ENCODE measurements at regions not wholly inside any gene's neighbourhood (a gene's known extent, or its start where the extent isn't known, plus 50 kb on each side); places are given as distances from the start of the nearest gene placed in this dataset.

- H3K4me3 ChIP-seq: no peak overlapping the region
- intact Hi-C loops (cut with DNase I; ENCODE audit: low total_unique reads) (no loop called here), in situ Hi-C loops (cut with MboI; ENCODE audit: low sequenced_read_pairs in 4 of 4) (no loop called here)
- no peak for TF ChIP-seq POLR2A (IDR thresholded peaks at IDR 0.05)
- TF ChIP-seq, protein P1, sequence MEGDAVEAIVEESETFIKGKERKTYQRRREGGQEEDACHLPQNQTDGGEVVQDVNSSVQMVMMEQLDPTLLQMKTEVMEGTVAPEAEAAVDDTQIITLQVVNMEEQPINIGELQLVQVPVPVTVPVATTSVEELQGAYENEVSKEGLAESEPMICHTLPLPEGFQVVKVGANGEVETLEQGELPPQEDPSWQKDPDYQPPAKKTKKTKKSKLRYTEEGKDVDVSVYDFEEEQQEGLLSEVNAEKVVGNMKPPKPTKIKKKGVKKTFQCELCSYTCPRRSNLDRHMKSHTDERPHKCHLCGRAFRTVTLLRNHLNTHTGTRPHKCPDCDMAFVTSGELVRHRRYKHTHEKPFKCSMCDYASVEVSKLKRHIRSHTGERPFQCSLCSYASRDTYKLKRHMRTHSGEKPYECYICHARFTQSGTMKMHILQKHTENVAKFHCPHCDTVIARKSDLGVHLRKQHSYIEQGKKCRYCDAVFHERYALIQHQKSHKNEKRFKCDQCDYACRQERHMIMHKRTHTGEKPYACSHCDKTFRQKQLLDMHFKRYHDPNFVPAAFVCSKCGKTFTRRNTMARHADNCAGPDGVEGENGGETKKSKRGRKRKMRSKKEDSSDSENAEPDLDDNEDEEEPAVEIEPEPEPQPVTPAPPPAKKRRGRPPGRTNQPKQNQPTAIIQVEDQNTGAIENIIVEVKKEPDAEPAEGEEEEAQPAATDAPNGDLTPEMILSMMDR (IDR thresholded peaks at IDR 0.05 in 4 of 5, conservative IDR thresholded peaks at IDR 0.05 in 1 of 5): no peak
- DNase-seq (no peak), ATAC-seq (no peak)
- no peaks in the 10 kb centered on the region for H3K9me3 ChIP-seq
- H3K36me3 ChIP-seq: no peaks in the 10 kb centered on the region
- no peaks in the 10 kb centered on the region for H3K27me3 ChIP-seq
- H3K27ac ChIP-seq: no peak overlapping the region
- no peaks in the 10 kb centered on the region for H3K4me1 ChIP-seq
These were observed 64.2 kb upstream of the FST start for GRCh38 chr5:53416144-53416738.

DNA sequence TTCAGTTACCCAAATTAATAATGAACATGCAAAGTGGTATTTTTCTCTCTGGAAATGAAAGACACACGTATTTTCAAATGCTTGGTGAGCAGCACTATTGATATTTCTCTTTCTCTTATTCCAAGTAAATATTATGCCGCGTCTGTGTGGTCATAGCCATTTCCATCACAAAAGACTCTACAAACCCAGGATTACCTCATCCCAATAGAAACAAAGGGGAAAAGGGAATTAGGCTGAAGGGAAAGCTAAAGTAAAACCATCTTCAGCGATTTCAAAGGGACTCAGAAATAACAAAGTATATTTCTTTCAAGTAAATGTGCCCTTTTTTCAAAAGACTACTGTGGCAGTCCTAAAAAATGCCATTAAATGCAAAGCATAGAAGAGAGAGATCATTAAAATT lies 62.0 kb upstream of the FST start:
- no peak for TF ChIP-seq POLR2A (IDR thresholded peaks at IDR 0.05)
- TF ChIP-seq, protein P1 (IDR thresholded peaks at IDR 0.05 in 4 of 5, conservative IDR thresholded peaks at IDR 0.05 in 1 of 5): no peak
- DNase-seq (no peak), ATAC-seq (no peak)
- intact Hi-C loops (cut with DNase I; ENCODE audit: low total_unique reads) (no loop called here), in situ Hi-C loops (cut with MboI; ENCODE audit: low sequenced_read_pairs in 4 of 4) (no loop called here)
- no peaks in the 10 kb centered on the region for H3K27me3 ChIP-seq
- no peak overlapping the region for H3K4me3 ChIP-seq
- no peak overlapping the region for H3K27ac ChIP-seq
- H3K36me3 ChIP-seq: no peaks in the 10 kb centered on the region
- no peaks in the 10 kb centered on the region for H3K4me1 ChIP-seq
- no peaks in the 10 kb centered on the region for H3K9me3 ChIP-seq

GRCh38 chr5:53418826-53419658 lies 61.4 kb upstream of the FST start:
- in situ Hi-C loops (cut with MboI; ENCODE audit: low sequenced_read_pairs in 4 of 4) (no loop called here), intact Hi-C loops (cut with DNase I; ENCODE audit: low total_unique reads) (no loop called here)
- H3K27me3 ChIP-seq: no peaks in the 10 kb centered on the region
- peak overlapping the region in 1 of 4 donors; percentile 19 for H3K27ac ChIP-seq
- no peaks in the 10 kb centered on the region for H3K4me1 ChIP-seq
- ATAC-seq: peak in 1 of 2 donors; percentile 68
- DNase-seq: no peak
- TF ChIP-seq, protein P1 (IDR thresholded peaks at IDR 0.05 in 4 of 5, conservative IDR thresholded peaks at IDR 0.05 in 1 of 5): no peak
- no peak for TF ChIP-seq POLR2A (IDR thresholded peaks at IDR 0.05)
- H3K36me3 ChIP-seq: no peaks in the 10 kb centered on the region
- no peaks in the 10 kb centered on the region for H3K9me3 ChIP-seq
- H3K4me3 ChIP-seq: no peak overlapping the region

GRCh38 chr5:53422539-53422938 lies 57.9 kb upstream of the FST start:
- H3K9me3 ChIP-seq: no peaks in the 10 kb centered on the region
- intact Hi-C loops (cut with DNase I; ENCODE audit: low total_unique reads) (loop anchor here (10.0 kb wide), 1 partner anchor 158 kb away; no protein-coding TSS in a partner anchor), in situ Hi-C loops (cut with MboI; ENCODE audit: low sequenced_read_pairs in 4 of 4) (no loop called here)
- no peak overlapping the region for H3K27ac ChIP-seq
- no peaks in the 10 kb centered on the region for H3K36me3 ChIP-seq
- TF ChIP-seq, protein P1 (IDR thresholded peaks at IDR 0.05 in 4 of 5, conservative IDR thresholded peaks at IDR 0.05 in 1 of 5): no peak
- no peak for TF ChIP-seq POLR2A (IDR thresholded peaks at IDR 0.05)
- no peaks in the 10 kb centered on the region for H3K27me3 ChIP-seq
- no peak for ATAC-seq
- no peak overlapping the region for H3K4me3 ChIP-seq
- DNase-seq: no peak
- no peaks in the 10 kb centered on the region for H3K4me1 ChIP-seq

Measured in gastrocnemius medialis (tissue), 4 donors.